ENCODE measurements at regions not wholly inside any gene's neighbourhood (a gene's known extent, or its start where the extent isn't known, plus 50 kb on each side); places are given as distances from the start of the nearest gene placed in this dataset.

- Histone ChIP-seq H3F3A (ENCODE audit: insufficient read depth, low read length) (no peaks in the 10 kb centered on the region), H3K9me3 (replicated peaks; ENCODE audit: insufficient read depth, low read length) (no peaks in the 10 kb centered on the region), H3K79me2 (ENCODE audit: low read length) (no peaks in the 10 kb centered on the region), H3K9me2 (replicated peaks; ENCODE audit: insufficient read depth, low read length) (no peaks in the 10 kb centered on the region), H3K4me1 (ENCODE audit: low read length) (no peaks in the 10 kb centered on the region), H4K20me1 (ENCODE audit: insufficient read depth, low read length) (no peaks in the 10 kb centered on the region), H2AFZ (ENCODE audit: low read length) (no peak overlapping the region), H3K27ac (ENCODE audit: low read length) (no peak overlapping the region), H3K9ac (ENCODE audit: low read length) (no peak overlapping the region), H3K36me3 (replicated peaks; ENCODE audit: insufficient read depth, low read length) (no peaks in the 10 kb centered on the region), H3K4me2 (ENCODE audit: low read depth, low read length) (no peak overlapping the region), H3K4me3 (ENCODE audit: low read length) (no peak overlapping the region), H3K27me3 (replicated peaks; ENCODE audit: insufficient read depth, low read length) (no peaks in the 10 kb centered on the region)
- no peak for TF ChIP-seq CTCF (IDR thresholded peaks at IDR 0.05; ENCODE audit: low read length)
- TF ChIP-seq EZH2phosphoT487 (IDR thresholded peaks at IDR 0.05; ENCODE audit: low read length) = no peak
- no peak for TF ChIP-seq EZH2 (optimal IDR thresholded peaks at IDR 0.05; ENCODE audit: low read depth, low read length)
- no peak for DNase-seq
These were observed 468.8 kb downstream of the EPM2A start for GRCh38 chr6:145266432-145267075.

- Histone ChIP-seq H3F3A (ENCODE audit: insufficient read depth, low read length) (no peaks in the 10 kb centered on the region), H3K27me3 (replicated peaks; ENCODE audit: insufficient read depth, low read length) (no peaks in the 10 kb centered on the region), H3K9ac (ENCODE audit: low read length) (no peak overlapping the region), H3K27ac (ENCODE audit: low read length) (no peak overlapping the region), H3K4me3 (ENCODE audit: low read length) (no peak overlapping the region), H3K4me2 (ENCODE audit: low read depth, low read length) (no peak overlapping the region), H3K79me2 (ENCODE audit: low read length) (no peaks in the 10 kb centered on the region), H3K36me3 (replicated peaks; ENCODE audit: insufficient read depth, low read length) (no peaks in the 10 kb centered on the region), H2AFZ (ENCODE audit: low read length) (no peak overlapping the region), H3K4me1 (ENCODE audit: low read length) (no peaks in the 10 kb centered on the region), H4K20me1 (ENCODE audit: insufficient read depth, low read length) (no peaks in the 10 kb centered on the region), H3K9me2 (replicated peaks; ENCODE audit: insufficient read depth, low read length) (no peaks in the 10 kb centered on the region), H3K9me3 (replicated peaks; ENCODE audit: insufficient read depth, low read length) (no peaks in the 10 kb centered on the region)
- DNase-seq = no peak
- no peak for TF ChIP-seq EZH2 (optimal IDR thresholded peaks at IDR 0.05; ENCODE audit: low read depth, low read length)
- TF ChIP-seq CTCF (IDR thresholded peaks at IDR 0.05; ENCODE audit: low read length) = no peak
- no peak for TF ChIP-seq EZH2phosphoT487 (IDR thresholded peaks at IDR 0.05; ENCODE audit: low read length)
These were observed 468.0 kb downstream of the EPM2A start for GRCh38 chr6:145267076-145267867.

GRCh38 chr6:145270464-145270863, 464.9 kb downstream of the EPM2A start:
- Histone ChIP-seq H3K9me2 (replicated peaks; ENCODE audit: insufficient read depth, low read length) (no peaks in the 10 kb centered on the region), H3K79me2 (ENCODE audit: low read length) (no peaks in the 10 kb centered on the region), H3K4me1 (ENCODE audit: low read length) (no peaks in the 10 kb centered on the region), H3K4me2 (ENCODE audit: low read depth, low read length) (no peak overlapping the region), H3K27ac (ENCODE audit: low read length) (no peak overlapping the region), H3K36me3 (replicated peaks; ENCODE audit: insufficient read depth, low read length) (no peaks in the 10 kb centered on the region), H4K20me1 (ENCODE audit: insufficient read depth, low read length) (no peaks in the 10 kb centered on the region), H3K9me3 (replicated peaks; ENCODE audit: insufficient read depth, low read length) (no peaks in the 10 kb centered on the region), H3K4me3 (ENCODE audit: low read length) (no peak overlapping the region), H3K9ac (ENCODE audit: low read length) (no peak overlapping the region), H3F3A (ENCODE audit: insufficient read depth, low read length) (no peaks in the 10 kb centered on the region), H2AFZ (ENCODE audit: low read length) (no peak overlapping the region), H3K27me3 (replicated peaks; ENCODE audit: insufficient read depth, low read length) (no peaks in the 10 kb centered on the region)
- TF ChIP-seq CTCF (IDR thresholded peaks at IDR 0.05; ENCODE audit: low read length) = no peak
- TF ChIP-seq EZH2 (optimal IDR thresholded peaks at IDR 0.05; ENCODE audit: low read depth, low read length) = no peak
- no peak for TF ChIP-seq EZH2phosphoT487 (IDR thresholded peaks at IDR 0.05; ENCODE audit: low read length)
- DNase-seq = no peak
